PC-3 (cell line): ENCODE measurements at regions not wholly inside any gene's neighbourhood (a gene's known extent, or its start where the extent isn't known, plus 50 kb on each side); places are given as distances from the start of the nearest gene placed in this dataset.

Experiments
- CTCF ChIP-seq: fragments of 300-600 bp; sonication (generic); conservative IDR thresholded peaks from 2 replicates; pipeline ENCODE4 v1.5.1; 2017; ENCODE audit warnings: antibody characterized with exemption, low read depth, mild to moderate bottlenecking, low read length
- EZH2 ChIP-seq: fragments of 300-600 bp; sonication (generic); IDR thresholded peaks from one replicate; pipeline ENCODE4 v1.6.1; 2017; ENCODE audit warnings: antibody characterized with exemption, mild to moderate bottlenecking, low read length; ENCODE audit not compliant: unreplicated experiment
- EZH2phosphoT487 ChIP-seq: fragments of 300-600 bp; sonication (generic); IDR thresholded peaks from 2 replicates; pipeline ENCODE4 v1.6.1; 2018; ENCODE audit warnings: mild to moderate bottlenecking, antibody characterized with exemption, low read length, borderline replicate concordance

- no peak for TF ChIP-seq CTCF
- no peak for TF ChIP-seq EZH2phosphoT487
- TF ChIP-seq EZH2, result no peak
Measured at GRCh38 chr9:88828018-88828417, 163.2 kb upstream of the S1PR3 start.
